SK-N-SH treated with all-trans-retinoic acid at 6 μM for 48 hours (cell line): ENCODE measurements at regions not wholly inside any gene's neighbourhood (a gene's known extent, or its start where the extent isn't known, plus 50 kb on each side); places are given as distances from the start of the nearest gene placed in this dataset.

Source experiments
- ATAC-seq: fragments of 200-7000 bp; cut with Tn5 transposase; 3 replicates; pipeline ENCODE4 v1.9.1; 2020; ENCODE audit warnings: mild to moderate bottlenecking, moderate library complexity
- ARNTL ChIP-seq: fragments of 450-650 bp; formaldehyde crosslinking; IDR thresholded peaks from 2 replicates; pipeline ENCODE4 v1.5.0; 2020; ENCODE audit warnings: low read depth, mild to moderate bottlenecking, moderate library complexity, borderline replicate concordance
- BACH2 ChIP-seq: fragments of 250-450 bp; sonication (Bioruptor Pico); IDR thresholded peaks from 2 replicates; pipeline ENCODE4 v1.9.0; 2021; ENCODE audit warnings: mild to moderate bottlenecking, borderline replicate concordance
- CREB5 ChIP-seq: fragments of 250-450 bp; sonication (Bioruptor Pico); IDR thresholded peaks from 2 replicates; pipeline ENCODE4 v1.5.1; 2020; ENCODE audit warnings: low read depth, mild to moderate bottlenecking, moderate library complexity
- CSDC2 ChIP-seq: fragments of 250-450 bp; sonication (Bioruptor Pico); IDR thresholded peaks from 2 replicates; pipeline ENCODE4 v1.5.0; 2020; ENCODE audit warnings: mild to moderate bottlenecking, moderate library complexity
- CSRNP3 ChIP-seq: fragments of 250-450 bp; sonication (Bioruptor Pico); IDR thresholded peaks from 2 replicates; pipeline ENCODE4 v1.5.1; 2021; ENCODE audit warnings: mild to moderate bottlenecking, moderate library complexity
- GLIS3 ChIP-seq: fragments of 250-450 bp; sonication (Bioruptor Pico); IDR thresholded peaks from 2 replicates; pipeline ENCODE4 v1.5.0; 2020; ENCODE audit warnings: mild to moderate bottlenecking, moderate library complexity
- ISL1 ChIP-seq: fragments of 250-450 bp; sonication (Bioruptor Pico); IDR thresholded peaks from 2 replicates; pipeline ENCODE4 v2.1.2; 2022; ENCODE audit warnings: mild to moderate bottlenecking, moderate library complexity
- RARB ChIP-seq: fragments of 250-450 bp; sonication (Bioruptor Pico); IDR thresholded peaks from 2 replicates; pipeline ENCODE4 v1.8.0; 2021; ENCODE audit warnings: mild to moderate bottlenecking, moderate library complexity
- TCF4 ChIP-seq: fragments of 250-450 bp; sonication (Bioruptor Pico); IDR thresholded peaks from 2 replicates; pipeline ENCODE4 v1.8.0; 2021; ENCODE audit warnings: mild to moderate bottlenecking, moderate library complexity, borderline replicate concordance
- ZC3H10 ChIP-seq: fragments of 250-450 bp; sonication (Bioruptor Pico); IDR thresholded peaks from 2 replicates; pipeline ENCODE4 v1.5.1; 2021; ENCODE audit warnings: mild to moderate bottlenecking, moderate library complexity
- ZFP3 ChIP-seq: fragments of 250-450 bp; sonication (Bioruptor Pico); IDR thresholded peaks from 2 replicates; pipeline ENCODE4 v1.5.0; 2020; ENCODE audit warnings: mild to moderate bottlenecking, moderate library complexity
- ZFP30 ChIP-seq: fragments of 450-650 bp; formaldehyde crosslinking; IDR thresholded peaks from 2 replicates; pipeline ENCODE4 v1.5.0; 2022; ENCODE audit warnings: mild to moderate bottlenecking, moderate library complexity
- ZNF70 ChIP-seq: fragments of 450-650 bp; formaldehyde crosslinking; IDR thresholded peaks from 2 replicates; pipeline ENCODE4 v1.5.0; 2020; ENCODE audit warnings: mild to moderate bottlenecking, moderate library complexity
- TF ChIP-seq, protein P1 (sequence below): fragments of 250-450 bp; sonication (Bioruptor Pico); IDR thresholded peaks from 2 replicates; pipeline ENCODE4 v1.5.0; 2020; ENCODE audit warnings: mild to moderate bottlenecking, moderate library complexity
- TF ChIP-seq, protein P2 (sequence below): fragments of 250-450 bp; sonication (Bioruptor Pico); IDR thresholded peaks from 2 replicates; pipeline ENCODE4 v1.8.0; 2021; ENCODE audit warnings: low read depth, mild to moderate bottlenecking, moderate library complexity, borderline replicate concordance

- no peak for TF ChIP-seq CREB5 (CRISPR knock-in tag)
- TF ChIP-seq ZFP30 (CRISPR knock-in tag): no peak
- TF ChIP-seq TCF4: no peak
- TF ChIP-seq, all 23 proteins: peak for 0
These were observed 1851.1 kb upstream of the IGFBP7 start (continued) for GRCh38 chr4:58961283-58961682.

- ATAC-seq: no peak
- TF ChIP-seq ARNTL (CRISPR knock-in tag): no peak
- TF ChIP-seq, protein P1, sequence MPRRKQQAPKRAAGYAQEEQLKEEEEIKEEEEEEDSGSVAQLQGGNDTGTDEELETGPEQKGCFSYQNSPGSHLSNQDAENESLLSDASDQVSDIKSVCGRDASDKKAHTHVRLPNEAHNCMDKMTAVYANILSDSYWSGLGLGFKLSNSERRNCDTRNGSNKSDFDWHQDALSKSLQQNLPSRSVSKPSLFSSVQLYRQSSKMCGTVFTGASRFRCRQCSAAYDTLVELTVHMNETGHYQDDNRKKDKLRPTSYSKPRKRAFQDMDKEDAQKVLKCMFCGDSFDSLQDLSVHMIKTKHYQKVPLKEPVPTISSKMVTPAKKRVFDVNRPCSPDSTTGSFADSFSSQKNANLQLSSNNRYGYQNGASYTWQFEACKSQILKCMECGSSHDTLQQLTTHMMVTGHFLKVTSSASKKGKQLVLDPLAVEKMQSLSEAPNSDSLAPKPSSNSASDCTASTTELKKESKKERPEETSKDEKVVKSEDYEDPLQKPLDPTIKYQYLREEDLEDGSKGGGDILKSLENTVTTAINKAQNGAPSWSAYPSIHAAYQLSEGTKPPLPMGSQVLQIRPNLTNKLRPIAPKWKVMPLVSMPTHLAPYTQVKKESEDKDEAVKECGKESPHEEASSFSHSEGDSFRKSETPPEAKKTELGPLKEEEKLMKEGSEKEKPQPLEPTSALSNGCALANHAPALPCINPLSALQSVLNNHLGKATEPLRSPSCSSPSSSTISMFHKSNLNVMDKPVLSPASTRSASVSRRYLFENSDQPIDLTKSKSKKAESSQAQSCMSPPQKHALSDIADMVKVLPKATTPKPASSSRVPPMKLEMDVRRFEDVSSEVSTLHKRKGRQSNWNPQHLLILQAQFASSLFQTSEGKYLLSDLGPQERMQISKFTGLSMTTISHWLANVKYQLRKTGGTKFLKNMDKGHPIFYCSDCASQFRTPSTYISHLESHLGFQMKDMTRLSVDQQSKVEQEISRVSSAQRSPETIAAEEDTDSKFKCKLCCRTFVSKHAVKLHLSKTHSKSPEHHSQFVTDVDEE (CRISPR knock-in tag): no peak
- no peak for TF ChIP-seq ISL1 (CRISPR knock-in tag)
- TF ChIP-seq RARB (CRISPR knock-in tag): no peak
- TF ChIP-seq BACH2 (CRISPR knock-in tag): no peak
- no peak for TF ChIP-seq TCF4
- no peak for TF ChIP-seq GLIS3 (CRISPR knock-in tag)
- no peak for TF ChIP-seq CSDC2
These were observed 1851.7 kb upstream of the IGFBP7 start for GRCh38 chr4:58961925-58962324.

GRCh38 chr4:58962424-58962823 lies 1852.2 kb upstream of the IGFBP7 start:
- no peak for TF ChIP-seq BACH2 (CRISPR knock-in tag)
- TF ChIP-seq, protein P1 (CRISPR knock-in tag): no peak
- TF ChIP-seq CSRNP3: no peak

GRCh38 chr4:58981828-58982227 lies 1871.6 kb upstream of the IGFBP7 start:
- ATAC-seq: no peak

More at GRCh38 chr4:58962424-58962823, 1852.2 kb upstream of the IGFBP7 start:
- ATAC-seq: no peak

More at GRCh38 chr4:58981828-58982227, 1871.6 kb upstream of the IGFBP7 start:
- TF ChIP-seq ZFP3 (CRISPR knock-in tag) (no peak), CREB5 (CRISPR knock-in tag) (no peak), ARNTL (CRISPR knock-in tag) (no peak), ZNF70 (CRISPR knock-in tag) (no peak), CSDC2 (no peak), ZC3H10 (no peak), ISL1 (CRISPR knock-in tag) (no peak)
- TF ChIP-seq, protein P2, sequence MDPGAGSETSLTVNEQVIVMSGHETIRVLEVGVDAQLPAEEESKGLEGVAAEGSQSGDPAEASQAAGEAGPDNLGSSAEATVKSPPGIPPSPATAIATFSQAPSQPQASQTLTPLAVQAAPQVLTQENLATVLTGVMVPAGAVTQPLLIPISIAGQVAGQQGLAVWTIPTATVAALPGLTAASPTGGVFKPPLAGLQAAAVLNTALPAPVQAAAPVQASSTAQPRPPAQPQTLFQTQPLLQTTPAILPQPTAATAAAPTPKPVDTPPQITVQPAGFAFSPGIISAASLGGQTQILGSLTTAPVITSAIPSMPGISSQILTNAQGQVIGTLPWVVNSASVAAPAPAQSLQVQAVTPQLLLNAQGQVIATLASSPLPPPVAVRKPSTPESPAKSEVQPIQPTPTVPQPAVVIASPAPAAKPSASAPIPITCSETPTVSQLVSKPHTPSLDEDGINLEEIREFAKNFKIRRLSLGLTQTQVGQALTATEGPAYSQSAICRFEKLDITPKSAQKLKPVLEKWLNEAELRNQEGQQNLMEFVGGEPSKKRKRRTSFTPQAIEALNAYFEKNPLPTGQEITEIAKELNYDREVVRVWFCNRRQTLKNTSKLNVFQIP: no peak
- TF ChIP-seq, all 23 proteins: peak for 0
